GM18861 (cell line): ENCODE measurements at regions not wholly inside any gene's neighbourhood (a gene's known extent, or its start where the extent isn't known, plus 50 kb on each side); places are given as distances from the start of the nearest gene placed in this dataset.

Experiments used
- ATAC-seq: cut with Tn5 transposase; IDR thresholded peaks from one replicate; pipeline ENCODE4 v1.9.1; 2021; ENCODE audit not compliant: unreplicated experiment

- ATAC-seq, result no peak
Measured at GRCh38 chr1:4976859-4977440, 322.5 kb downstream of the AJAP1 start.

GRCh38 chr1:4975856-4976255, 321.4 kb downstream of the AJAP1 start:
- no peak for ATAC-seq

GRCh38 chr1:4974981-4975685, 320.7 kb downstream of the AJAP1 start:
- ATAC-seq, result no peak

GRCh38 chr1:4973341-4973740, 318.9 kb downstream of the AJAP1 start:
- no peak for ATAC-seq

GRCh38 chr1:4972761-4973320, 318.4 kb downstream of the AJAP1 start:
- no peak for ATAC-seq

- no peak for ATAC-seq
Measured at GRCh38 chr1:4971666-4972065, 317.3 kb downstream of the AJAP1 start.

- ATAC-seq, result no peak
Measured at GRCh38 chr1:4970532-4970931, 316.1 kb downstream of the AJAP1 start.

- no peak for ATAC-seq
Measured at GRCh38 chr1:4969556-4970129, 315.2 kb downstream of the AJAP1 start.

- no peak for ATAC-seq
Measured at GRCh38 chr1:4965346-4966075, 311.1 kb downstream of the AJAP1 start.

GRCh38 chr1:4964634-4965345, 310.4 kb downstream of the AJAP1 start:
- ATAC-seq, result no peak

GRCh38 chr1:4963251-4963650, 308.8 kb downstream of the AJAP1 start:
- no peak for ATAC-seq

- ATAC-seq, result no peak
Measured at GRCh38 chr1:4962836-4963235, 308.4 kb downstream of the AJAP1 start.

GRCh38 chr1:4961935-4962645, 307.7 kb downstream of the AJAP1 start:
- ATAC-seq, result no peak

- ATAC-seq, result no peak
Measured at GRCh38 chr1:4960782-4961475, 306.5 kb downstream of the AJAP1 start.

GRCh38 chr1:4960336-4960735, 305.9 kb downstream of the AJAP1 start:
- no peak for ATAC-seq

- no peak for ATAC-seq
Measured at GRCh38 chr1:4959216-4959615, 304.8 kb downstream of the AJAP1 start.

GRCh38 chr1:4957027-4957426, 302.6 kb downstream of the AJAP1 start:
- ATAC-seq, result no peak

- no peak for ATAC-seq
Measured at GRCh38 chr1:4954392-4954791, 300.0 kb downstream of the AJAP1 start.

- ATAC-seq, result no peak
Measured at GRCh38 chr1:4951601-4952000, 297.2 kb downstream of the AJAP1 start.

- no peak for ATAC-seq
Measured at GRCh38 chr1:4946343-4946742, 291.9 kb downstream of the AJAP1 start.
